ENCODE measurements at regions not wholly inside any gene's neighbourhood (a gene's known extent, or its start where the extent isn't known, plus 50 kb on each side); places are given as distances from the start of the nearest gene placed in this dataset.
"Not testable (repeated sequence)": the region's sequence is repeated elsewhere in the genome, so short reads cannot be mapped to it uniquely, and the experiment has no call there.

DNA sequence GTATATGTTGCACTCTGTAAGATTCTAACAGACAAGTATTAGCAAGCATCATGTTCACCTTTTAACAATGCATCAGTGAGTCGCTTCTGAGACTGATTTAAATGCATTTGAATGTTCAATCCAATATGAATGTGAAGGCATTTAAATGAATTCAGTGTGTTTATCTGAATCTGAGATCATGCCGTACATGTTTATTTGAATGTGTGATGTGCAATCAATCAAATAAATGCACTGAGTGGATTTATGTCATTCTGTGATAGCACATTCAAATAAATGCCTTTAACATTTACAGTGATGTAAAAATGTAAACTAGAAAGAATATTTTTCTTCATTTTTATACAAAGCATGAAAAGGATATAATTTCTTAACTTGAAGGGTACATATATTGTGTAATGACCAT lies 1063.5 kb upstream of the NUDT12 start:
- no peak for DNase-seq

DNA sequence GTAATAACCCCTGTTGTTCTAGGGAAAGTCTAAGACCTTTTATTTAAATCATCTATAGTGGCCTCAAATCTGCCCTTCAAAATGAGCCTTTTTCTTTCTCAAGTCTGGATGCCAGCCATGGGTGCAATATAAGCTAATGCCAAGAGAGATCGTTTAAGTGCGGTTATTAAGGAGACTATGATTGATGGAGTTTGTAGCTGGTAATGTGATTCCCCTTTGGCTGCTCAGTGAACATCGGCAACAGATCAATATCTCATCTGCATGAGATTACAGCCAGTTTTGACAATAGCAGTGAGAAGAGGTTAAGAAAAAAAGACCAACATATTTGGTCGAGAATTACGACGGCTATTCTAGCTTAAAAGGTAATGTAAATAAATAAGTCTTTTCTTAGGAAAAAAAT lies 1049.4 kb upstream of the NUDT12 start:
- DNase-seq, result no peak

DNA sequence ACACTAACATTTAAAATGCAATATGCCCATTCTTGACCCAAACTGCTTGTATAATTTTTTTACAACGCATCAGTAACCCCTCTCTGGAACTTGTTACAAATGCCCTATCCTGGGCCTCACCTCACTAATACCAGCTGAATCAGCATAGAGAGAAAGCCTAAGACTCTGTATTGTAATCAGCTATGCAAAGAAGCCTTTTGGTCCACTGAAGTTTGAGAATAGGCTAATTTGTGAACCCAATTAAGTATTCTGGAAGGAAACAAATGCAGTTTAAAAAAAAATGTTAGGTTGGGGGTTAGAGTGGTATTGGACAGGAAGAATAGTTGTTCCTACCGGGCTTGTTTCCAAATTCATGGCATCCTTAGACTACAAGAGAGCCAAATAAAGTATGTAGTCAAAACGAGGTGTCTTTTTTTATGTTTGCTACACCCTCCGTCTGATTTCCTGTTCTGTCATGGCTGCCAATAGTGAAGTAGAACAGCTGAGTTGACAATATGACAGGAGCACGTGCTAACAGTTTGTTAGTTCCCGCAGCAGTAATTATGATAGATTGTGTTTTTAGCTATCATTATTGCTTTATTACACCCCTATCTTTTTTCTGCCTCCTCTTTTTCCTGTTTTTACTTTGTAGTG lies 1048.7 kb upstream of the NUDT12 start:
- peak in 1 of 2 donors; percentile 22 for DNase-seq

DNA sequence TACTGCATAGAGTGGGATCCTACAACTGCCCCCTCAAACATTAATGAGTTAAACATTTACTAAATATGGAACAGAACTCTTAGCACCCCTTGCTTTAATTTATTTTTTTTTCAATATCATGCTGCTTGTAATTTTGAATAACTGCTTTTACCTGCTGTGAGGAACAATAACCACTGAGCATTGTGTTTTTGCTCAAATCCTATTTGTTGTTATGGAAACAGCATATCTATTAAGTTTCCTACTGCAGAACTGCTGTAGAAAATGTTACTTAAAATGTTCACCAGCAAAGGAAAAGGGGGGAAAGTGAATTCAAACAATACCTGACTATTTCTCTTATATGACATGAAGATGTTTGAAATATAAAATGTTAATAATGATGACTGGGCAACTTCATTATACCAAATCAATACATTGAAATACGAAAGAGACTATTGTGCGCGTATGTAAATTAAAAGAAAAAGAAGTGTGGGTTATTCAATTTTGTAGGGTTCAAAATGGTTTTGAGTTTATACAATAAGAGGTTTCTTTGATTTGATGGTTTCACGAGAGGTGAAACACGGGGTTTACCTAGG lies 1043.8 kb upstream of the NUDT12 start:
- no peak for DNase-seq

DNA sequence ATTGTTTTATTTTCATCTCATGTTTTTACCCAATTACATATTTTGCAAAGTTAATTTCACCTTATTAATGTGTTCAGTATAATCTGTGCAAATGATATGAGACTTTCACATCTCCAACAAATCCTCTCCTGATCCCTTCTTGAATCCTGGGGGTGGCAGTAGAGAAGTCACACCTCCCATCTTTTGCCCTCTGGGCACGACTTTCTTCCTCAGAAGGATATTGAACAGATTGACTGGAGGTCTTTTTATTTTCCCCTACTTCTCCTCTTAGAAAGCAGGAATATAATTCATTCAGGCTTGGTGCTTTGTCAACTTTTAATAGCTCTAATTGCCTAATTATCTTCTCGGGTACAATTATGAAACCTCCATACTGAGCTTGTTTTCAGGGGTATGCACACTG lies 1037.1 kb upstream of the NUDT12 start:
- no peak for DNase-seq

DNA sequence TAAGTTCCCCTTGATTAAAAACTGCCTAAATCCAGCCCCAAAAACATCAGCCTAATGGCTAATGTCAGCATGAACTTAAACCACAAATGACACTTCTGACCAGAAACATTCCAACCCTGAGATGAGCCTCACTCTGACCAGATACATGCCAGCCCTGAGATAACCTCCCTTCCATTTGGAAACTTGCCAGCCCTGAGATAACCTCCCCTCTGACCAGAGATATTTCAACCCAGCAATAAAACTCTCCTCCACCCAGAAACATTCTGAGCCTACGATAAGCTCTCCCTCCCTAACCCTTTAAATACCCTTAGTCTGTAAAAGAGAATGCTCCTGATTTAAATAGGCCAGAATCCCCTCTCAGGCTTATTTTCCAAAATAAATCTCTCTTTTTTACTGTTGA lies 1035.7 kb upstream of the NUDT12 start:
- DNase-seq, result no peak

DNA sequence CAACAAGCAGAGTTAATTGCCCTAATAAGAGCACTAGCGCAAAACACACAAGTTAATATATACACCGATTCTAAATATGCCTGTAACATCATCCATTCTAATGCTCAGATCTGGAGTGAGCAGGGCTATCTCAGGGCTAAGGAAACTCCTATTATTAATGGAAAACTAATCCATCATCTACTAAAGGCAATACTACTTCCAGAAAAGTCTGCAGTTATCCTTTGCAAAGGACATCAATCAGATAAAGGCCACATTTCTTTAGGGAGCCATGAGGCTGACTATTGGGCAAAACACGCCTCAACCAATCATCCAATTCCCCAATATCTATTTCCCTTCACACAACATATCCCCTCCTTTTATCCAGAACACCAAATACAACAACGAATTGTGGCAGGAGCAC lies 1032.3 kb upstream of the NUDT12 start:
- no peak for DNase-seq

DNA sequence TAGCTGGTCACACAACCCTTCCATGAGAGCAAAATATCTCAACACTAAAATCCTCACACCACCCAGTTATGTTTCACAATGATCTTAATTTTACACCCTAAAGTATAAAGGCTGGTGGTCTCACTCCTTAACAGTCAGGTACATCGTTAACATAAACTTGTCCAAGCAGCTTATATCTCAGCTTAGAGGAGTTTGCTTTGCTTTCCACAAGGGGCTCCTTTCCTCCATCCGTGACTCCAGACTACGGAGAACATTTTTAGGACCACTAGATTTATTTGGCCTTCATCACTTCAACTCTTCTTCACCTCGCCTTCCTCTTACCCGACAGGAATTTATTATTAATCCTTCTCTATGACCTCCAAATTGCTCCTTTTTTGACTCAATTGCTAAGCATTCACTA lies 1014.1 kb upstream of the NUDT12 start:
- no peak for DNase-seq

DNA sequence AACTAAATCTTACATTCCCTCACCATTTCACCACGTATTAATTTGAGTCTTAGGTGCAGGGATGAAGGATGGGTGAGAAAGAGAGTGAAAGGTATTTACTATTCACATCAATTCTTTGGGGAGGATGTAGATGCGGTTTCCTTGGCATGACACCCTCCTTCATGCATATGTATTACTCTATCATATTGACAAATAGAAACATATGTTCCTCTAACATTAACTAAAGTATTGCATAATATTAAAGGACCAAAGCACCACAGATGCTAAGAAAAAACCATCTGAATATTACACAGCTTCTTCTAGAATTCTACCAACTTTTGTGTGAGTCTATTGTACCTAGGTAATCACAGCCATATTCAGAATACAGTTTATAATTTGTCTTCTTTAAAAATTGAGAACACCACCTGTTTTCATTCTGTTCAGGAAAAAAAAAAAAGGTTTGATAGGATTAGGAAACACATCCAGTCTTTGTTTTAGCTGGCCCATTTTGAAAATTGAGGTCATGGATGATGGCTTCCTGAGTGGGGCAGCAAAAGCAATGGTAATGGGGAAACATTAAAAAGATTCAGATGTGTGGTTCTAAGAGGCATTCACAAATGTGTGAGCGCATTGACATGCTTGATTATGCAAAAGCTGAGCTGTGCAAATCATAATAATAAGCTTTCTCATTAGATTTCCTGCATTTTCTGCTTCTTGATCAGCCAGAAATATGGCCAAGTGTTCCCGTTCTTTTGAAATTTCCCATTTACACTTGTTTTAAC lies 1011.5 kb upstream of the NUDT12 start:
- DNase-seq, result peak in 1 of 2 donors; percentile 9

DNA sequence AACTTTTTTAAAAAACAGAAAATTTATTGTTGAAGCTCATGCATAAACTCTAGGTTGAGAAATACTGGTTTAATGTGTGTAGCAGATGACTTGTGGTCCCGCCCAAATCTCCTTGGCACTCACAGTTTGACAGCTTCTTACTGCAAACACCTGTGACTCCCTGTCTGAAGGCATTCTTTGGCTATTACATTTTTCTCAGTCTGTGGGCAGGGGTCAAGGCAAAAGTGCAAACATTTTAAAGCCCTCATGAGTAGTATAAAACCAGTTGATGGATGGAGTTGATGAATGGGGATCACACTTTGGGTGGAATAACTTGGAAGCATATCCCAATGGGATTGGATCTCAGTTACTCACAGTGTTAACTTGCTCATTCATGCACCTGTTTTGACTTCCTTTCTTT lies 1007.0 kb upstream of the NUDT12 start:
- DNase-seq, result no peak

DNA sequence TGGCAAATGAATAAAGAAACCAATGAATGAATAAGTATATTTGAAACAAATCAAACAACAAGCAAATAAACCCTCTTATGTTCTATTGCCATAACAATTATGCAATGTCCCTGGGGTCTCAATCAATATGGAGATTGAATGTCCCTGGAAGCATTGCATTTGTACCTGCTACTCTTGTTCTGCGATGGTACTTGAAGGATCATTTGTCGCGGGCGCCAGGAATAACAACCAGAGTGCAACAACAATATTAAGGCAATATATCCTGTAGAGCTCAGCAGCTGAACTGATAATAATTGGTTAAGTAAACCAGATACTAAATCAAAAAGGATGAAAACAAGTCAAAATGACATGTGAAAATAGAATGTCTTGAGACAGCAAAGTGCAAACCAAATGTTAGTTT lies 1001.9 kb upstream of the NUDT12 start:
- DNase-seq, result no peak

DNA sequence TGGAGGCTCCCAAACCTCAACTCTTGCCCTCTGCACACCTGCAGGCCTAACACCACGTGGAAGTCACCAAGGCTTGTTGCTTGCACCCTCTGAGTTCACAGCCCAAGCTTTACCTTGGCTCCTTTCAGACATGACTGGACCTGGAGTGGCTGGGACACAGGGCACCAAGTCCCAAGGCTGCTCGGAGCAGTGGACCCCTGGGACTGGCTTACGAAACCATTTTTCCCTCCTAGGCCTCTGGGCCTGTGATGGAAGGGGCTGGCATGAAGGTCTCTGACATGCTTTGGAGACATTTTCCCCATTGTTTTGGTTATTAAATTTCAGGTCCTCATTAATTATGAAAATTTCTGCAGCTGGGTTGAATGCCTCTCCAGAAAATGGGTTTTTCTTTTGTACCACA lies 994.4 kb upstream of the NUDT12 start:
- DNase-seq, result no peak

DNA sequence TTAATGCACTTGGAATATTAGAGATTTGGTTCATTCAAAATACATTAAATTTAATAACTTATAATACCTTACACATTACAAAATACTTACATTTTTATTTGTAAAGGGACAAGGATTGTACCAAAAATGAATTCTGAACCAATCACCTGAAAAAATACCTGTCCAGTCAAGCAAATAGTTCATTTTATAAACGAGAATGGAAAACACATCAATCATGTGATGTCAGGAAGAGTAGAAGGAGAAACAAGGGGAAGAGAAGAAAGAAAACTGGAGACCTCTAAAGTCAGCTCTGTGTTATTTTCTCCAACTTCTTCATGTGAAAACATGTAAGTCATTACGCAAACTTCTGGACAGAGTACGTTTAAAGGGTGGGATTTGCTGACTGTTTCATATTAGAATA lies 989.0 kb upstream of the NUDT12 start:
- DNase-seq, result no peak

DNA sequence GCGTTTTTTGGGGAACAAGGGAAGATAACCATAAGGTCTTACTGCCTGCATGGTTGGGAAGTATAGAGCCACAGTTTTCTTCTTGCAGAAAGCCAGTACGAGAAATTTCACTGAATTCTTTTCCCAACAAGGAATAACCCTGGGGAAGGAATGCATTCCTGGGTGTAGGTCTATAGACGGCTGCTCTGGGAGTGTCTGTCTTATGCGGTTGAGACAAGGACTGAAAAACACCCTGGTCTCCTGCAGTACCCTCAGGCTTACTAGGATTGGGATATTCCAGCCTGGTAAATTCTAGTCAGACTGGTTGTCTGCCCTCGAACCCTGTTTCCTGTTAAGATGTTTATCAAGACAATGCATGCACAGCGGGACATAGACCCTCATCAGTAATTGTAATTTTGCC lies 984.3 kb upstream of the NUDT12 start:
- not testable (repeated sequence) for DNase-seq

DNA sequence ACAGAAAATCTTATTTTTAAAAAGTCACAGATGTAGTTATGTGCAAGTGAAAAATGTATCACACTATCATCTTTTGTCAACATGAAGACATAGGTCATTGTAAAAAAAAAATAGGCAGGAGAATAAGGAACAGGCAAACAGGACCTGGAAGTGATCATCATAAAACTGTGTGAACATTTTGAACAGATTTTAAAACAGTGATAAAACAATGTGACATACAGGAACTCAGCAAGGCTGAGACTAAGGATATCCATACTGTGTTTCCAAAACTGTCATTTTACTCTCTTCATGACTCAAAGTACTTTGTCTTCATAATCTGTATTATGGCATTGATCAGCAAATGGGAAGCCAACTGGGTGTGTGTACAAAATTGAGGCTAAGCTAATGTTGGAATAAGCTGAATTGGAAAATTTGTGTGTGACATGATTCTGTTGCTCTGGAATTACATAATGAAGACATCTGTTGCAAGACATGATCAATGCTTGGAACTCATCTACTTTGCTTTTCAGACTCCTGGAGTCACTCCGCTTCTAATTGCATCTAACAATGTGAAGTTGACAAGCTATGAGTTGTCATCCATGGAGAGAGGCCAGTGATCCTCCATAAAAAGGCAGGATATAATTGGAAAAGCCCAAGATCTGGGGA lies 978.7 kb upstream of the NUDT12 start:
- no peak for DNase-seq

DNA sequence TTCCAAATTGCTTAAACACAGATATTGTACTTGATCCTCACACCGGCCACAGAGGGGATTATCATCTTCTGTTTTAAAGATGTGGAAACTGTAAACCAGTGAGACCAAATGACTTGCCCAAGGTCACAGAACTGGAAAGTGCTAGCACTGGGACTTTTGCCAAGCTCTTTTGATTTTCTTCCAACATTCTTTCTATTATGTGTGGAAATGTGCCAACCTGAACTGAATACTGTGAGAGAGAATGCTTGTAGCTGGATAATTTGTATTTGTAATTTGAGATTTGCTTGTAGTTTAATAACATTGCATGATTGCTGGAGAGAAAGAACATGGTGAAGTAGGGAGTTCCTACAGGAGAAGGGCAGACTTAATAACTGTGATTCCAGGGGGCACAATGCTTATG lies 977.9 kb upstream of the NUDT12 start:
- no peak for DNase-seq

DNA sequence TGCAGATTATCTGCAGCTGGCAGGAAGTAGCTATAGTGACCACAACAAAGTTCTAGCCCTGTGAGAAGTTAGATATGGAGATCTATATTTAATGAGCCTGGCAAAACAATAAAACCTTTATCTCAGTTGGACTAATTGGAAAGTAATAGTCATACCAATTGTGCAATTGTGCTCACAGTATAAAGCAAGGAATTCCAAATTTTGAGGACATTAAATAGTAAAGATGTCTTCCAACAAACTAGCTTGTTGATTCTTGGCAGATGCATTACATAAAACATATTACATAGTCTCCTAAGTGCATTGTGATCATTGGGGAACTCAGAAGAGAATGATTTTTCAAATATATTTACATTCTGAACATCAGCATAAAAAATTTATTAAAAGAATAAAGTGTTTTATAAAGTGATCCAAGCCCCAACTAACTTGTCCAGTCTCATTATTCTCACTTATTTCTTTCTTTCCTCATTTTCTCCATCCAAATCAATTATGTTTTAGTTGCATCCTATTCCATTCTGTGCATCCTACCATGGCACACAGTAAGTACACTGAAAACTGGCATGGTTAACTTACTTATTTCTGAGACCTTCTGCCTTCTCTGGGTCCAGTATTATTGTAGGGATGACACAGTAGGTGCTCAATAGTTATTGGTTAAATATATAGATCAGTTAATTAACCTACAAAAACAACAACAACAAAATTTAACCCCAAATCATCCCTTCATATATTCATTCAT lies 977.2 kb upstream of the NUDT12 start:
- no peak for DNase-seq

DNA sequence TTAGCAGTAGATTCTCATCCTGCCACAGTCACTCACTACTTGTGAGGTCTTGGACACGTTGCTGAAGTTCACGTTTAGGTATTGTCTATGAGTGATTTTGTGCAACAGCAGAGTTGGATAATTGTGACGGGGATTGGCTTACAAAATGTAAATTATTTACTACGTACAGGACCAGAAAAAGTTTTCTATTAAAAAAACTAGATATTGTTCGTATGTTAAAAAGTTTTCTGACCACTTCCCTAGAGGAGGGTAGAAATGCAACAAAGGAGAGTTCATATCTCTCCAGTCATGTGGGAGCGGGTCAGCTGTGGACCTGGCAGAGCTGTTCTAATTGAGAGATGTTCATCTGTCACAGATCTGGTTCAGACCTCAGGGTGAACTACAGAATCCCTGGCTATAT lies 976.1 kb upstream of the NUDT12 start:
- no peak for DNase-seq

DNA sequence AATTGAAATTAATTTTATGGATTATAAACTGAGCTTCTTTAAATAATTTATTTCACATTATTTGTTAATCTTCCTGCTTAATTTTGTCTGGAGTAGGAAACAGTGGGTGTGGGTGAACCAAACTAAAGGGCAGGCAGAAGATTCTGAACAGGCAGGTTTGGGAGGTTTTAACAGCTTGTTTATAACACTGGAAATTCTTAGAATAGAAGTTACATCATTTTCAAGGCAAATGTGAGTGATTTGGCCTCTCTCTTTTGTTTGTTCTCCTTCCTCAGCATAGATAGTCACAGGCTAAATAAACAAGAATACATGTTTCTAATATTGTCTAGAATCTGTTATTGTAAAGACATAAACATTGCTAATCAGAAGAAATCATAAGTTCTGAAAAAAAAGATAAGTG lies 970.9 kb upstream of the NUDT12 start:
- DNase-seq, result no peak

DNA sequence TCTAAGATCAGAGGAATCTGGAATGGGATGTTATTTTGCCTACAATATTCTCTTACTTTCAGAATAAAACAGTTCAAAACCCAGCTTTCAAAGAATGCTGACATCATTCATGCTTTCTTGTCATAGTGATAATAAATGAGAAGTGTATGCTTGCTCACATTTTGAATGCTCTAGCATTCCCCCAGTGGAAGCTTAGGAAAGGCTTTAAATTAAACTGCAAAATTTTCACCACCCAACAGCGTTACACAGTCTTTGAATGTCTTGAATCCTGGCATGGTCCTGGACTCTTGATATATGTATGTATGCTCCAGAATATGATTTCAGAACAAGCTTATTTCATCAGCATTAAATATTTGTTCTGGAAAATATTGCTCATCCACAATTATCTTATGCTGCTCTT lies 964.3 kb upstream of the NUDT12 start:
- DNase-seq, result no peak

DNA sequence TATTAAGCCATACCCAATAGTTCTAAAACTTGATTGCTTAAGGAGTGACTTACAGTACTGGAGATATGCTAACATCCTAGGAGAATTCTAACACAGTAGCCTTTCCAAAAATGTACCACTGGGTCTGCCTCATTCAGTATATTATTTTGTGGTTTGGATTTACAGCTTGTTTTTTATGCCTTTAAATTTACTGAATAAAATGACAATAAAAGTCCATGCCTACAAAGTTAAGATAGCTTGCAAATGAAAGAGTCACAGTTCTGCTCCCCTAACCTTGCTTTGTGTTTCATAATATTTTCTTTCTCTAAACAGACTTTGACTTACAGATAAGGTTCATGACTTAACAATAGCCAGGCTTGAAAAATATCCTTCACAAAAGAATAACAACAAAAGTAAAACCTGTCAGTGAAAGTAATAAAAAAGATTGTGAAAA lies 951.1 kb upstream of the NUDT12 start:
- no peak for DNase-seq

DNA sequence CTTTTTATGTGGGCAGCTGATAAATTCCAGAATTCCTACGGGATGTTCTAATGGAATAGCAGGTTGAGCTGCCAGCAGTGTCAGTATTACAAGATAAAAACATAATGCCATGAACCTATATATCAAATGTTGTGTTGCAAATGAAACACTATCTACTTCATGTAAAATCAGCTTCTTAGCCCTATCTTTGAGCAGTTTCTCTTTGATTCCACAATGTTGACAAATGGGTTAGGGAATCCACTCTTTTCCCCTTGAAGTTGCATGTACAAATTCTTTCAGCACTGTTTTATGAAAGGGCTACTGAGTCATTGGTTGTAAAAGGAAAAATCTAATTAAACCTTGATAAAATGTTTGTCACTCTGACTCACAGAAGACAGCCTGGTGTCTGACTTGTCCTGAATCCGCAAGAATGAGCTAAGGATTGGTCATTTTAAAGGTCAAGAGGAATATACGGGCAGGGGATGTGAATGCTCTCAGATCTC lies 950.6 kb upstream of the NUDT12 start:
- no peak for DNase-seq

Data from hippocampal formation (tissue), 2 donors.